ENCODE measurements at regions not wholly inside any gene's neighbourhood (a gene's known extent, or its start where the extent isn't known, plus 50 kb on each side); places are given as distances from the start of the nearest gene placed in this dataset.
"Not testable (repeated sequence)": the region's sequence is repeated elsewhere in the genome, so short reads cannot be mapped to it uniquely, and the experiment has no call there.

- DNase-seq, result no peak
Observed at GRCh38 chr4:101670370-101670769, 120.2 kb upstream of the BANK1 start.

- no peak for DNase-seq
Observed at GRCh38 chr4:101669832-101670188, 120.7 kb upstream of the BANK1 start.

- no peak for DNase-seq
Observed at GRCh38 chr4:101669138-101669831, 121.2 kb upstream of the BANK1 start.

GRCh38 chr4:101667348-101667747 is 123.2 kb upstream of the BANK1 start:
- peak; percentile 8 for DNase-seq

- DNase-seq, result no peak
Observed at GRCh38 chr4:101660607-101661006, 129.9 kb upstream of the BANK1 start.

GRCh38 chr4:101655857-101656256 is 134.7 kb upstream of the BANK1 start:
- DNase-seq, result no peak

- no peak for DNase-seq
Observed at GRCh38 chr4:101655005-101655404, 135.5 kb upstream of the BANK1 start.

GRCh38 chr4:101651778-101652177 is 138.8 kb upstream of the BANK1 start:
- DNase-seq, result peak; percentile 8

- DNase-seq, result peak; percentile 52
Observed at GRCh38 chr4:101649790-101650515, 140.6 kb upstream of the BANK1 start.

GRCh38 chr4:101647710-101648034 is 142.9 kb upstream of the BANK1 start:
- DNase-seq, result no peak

GRCh38 chr4:101644516-101644915 is 146.0 kb upstream of the BANK1 start:
- no peak for DNase-seq

- DNase-seq, result no peak
Observed at GRCh38 chr4:101643186-101643837, 147.2 kb upstream of the BANK1 start.

GRCh38 chr4:101632766-101633165 is 157.8 kb upstream of the BANK1 start:
- not testable (repeated sequence) for DNase-seq

GRCh38 chr4:101630319-101630986 is 160.1 kb upstream of the BANK1 start:
- no peak for DNase-seq

GRCh38 chr4:101621120-101621519 is 169.4 kb upstream of the BANK1 start:
- no peak for DNase-seq

- no peak for DNase-seq
Observed at GRCh38 chr4:101615652-101616051, 174.9 kb upstream of the BANK1 start.

- DNase-seq, result not testable (repeated sequence)
Observed at GRCh38 chr4:101606989-101607388, 183.5 kb upstream of the BANK1 start.

GRCh38 chr4:101604976-101605375 is 185.6 kb upstream of the BANK1 start:
- DNase-seq, result no peak

- DNase-seq, result no peak
Observed at GRCh38 chr4:101600287-101600686, 190.2 kb upstream of the BANK1 start.

GRCh38 chr4:101599620-101600019 is 190.9 kb upstream of the BANK1 start:
- no peak for DNase-seq

- DNase-seq, result no peak
Observed at GRCh38 chr4:101596781-101597552, 193.6 kb upstream of the BANK1 start.

GRCh38 chr4:101594588-101594987 is 195.9 kb upstream of the BANK1 start:
- no peak for DNase-seq

GRCh38 chr4:101593666-101594065 is 196.9 kb upstream of the BANK1 start:
- DNase-seq, result no peak

Measured in hindlimb muscle (tissue), 1 donor.